Activated CD4-positive, alpha-beta T cell treated with anti-CD3 and anti-CD28 coated beads, Interleukin-2, amount 50 U/mL, for 48 hours (primary cell): ENCODE measurements at regions not wholly inside any gene's neighbourhood (a gene's known extent, or its start where the extent isn't known, plus 50 kb on each side); places are given as distances from the start of the nearest gene placed in this dataset.

Source experiments
- DNase-seq, 2 experiments: peaks; one replicate each; pipeline ENCODE4 v3.0.0-alpha.2; 2020

GRCh38 chr10:101299211-101299610 lies 54.8 kb upstream of the BTRC start:
- DNase-seq, result no peak

DNA sequence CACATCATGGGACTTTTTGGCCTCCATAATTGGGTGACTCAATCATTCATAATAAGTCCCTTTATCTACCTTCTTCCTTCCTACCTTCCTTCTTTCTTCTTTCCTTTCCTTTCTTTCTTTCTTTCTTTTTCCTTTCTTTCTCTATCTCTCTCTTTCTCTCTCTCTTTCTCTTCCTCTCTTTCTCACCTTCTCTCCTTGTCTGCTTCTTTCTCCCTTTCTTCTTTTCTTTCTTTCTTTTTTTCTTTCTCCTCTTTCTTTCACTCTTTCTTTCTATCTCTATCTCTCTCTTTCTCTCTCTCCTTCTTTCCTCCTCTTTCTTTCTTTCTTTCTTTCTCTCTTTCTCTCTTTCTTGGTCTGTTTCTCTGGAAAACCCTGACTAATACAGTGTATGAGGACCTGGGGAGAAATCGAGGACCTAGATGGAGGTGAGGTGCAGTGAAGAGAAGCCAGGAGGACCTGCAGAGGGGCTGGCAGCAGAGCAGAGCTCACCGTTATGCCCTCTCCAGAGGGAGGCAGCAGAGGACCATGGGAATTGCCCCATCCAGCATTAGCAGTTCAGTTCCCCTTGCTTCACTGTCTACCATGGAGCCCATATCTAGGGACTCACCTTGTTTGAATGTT lies 52.7 kb upstream of the BTRC start:
- DNase-seq, result peak; percentile 49 to 61

DNA sequence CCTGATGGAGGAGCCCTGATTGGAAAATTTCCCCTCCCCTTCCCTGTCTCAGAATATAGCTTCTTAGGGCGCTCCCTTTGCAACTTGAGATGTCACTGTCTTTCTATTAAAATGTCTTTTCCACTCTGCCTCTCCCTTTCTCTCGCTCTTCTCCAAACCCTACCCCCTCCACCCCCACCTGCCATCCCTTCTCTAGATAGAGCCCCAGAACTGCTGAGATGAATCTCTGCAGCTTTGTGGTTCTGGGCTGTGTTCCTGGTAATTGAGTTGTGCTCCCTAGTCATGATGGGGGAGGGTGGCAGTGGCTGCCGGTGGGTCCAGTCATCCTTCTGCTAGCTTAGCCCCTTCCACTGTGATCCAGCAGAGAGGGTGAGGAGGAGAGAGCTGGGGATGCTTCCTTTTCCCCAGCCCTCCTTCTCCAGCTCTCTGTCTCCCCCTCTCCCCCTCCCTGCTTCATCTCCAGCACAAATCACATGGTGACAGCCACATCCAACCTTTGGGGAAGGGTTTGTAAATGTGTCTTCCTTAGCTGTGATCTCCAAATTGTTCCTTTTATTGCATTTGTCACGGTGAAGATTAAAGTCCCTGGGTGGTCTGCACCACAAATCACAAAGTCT lies 50.8 kb upstream of the BTRC start:
- no peak for DNase-seq
